GM18511 (cell line): ENCODE measurements at regions not wholly inside any gene's neighbourhood (a gene's known extent, or its start where the extent isn't known, plus 50 kb on each side); places are given as distances from the start of the nearest gene placed in this dataset.
"Not testable (repeated sequence)": the region's sequence is repeated elsewhere in the genome, so short reads cannot be mapped to it uniquely, and the experiment has no call there.

ENCODE experiments used
- ATAC-seq: cut with Tn5 transposase; IDR thresholded peaks from one replicate; pipeline ENCODE4 v1.9.1; 2021; ENCODE audit warnings: mild to moderate bottlenecking, moderate library complexity; ENCODE audit not compliant: unreplicated experiment

GRCh38 chr13:24617256-24618010 lies 62.8 kb upstream of the ATP12A start:
- ATAC-seq = no peak

- peak; percentile 84 for ATAC-seq
Observed at GRCh38 chr13:24618011-24618955, 61.9 kb upstream of the ATP12A start.

GRCh38 chr13:24619282-24619681 lies 60.9 kb upstream of the ATP12A start:
- ATAC-seq = no peak

- ATAC-seq = not testable (repeated sequence)
Observed at GRCh38 chr13:24622481-24623148, 57.6 kb upstream of the ATP12A start.

GRCh38 chr13:24623149-24623665 lies 57.0 kb upstream of the ATP12A start:
- no peak for ATAC-seq

GRCh38 chr13:24624363-24624762 lies 55.8 kb upstream of the ATP12A start:
- no peak for ATAC-seq

- no peak for ATAC-seq
Observed at GRCh38 chr13:24624801-24625231, 55.4 kb upstream of the ATP12A start.

- peak; percentile 72 for ATAC-seq
Observed at GRCh38 chr13:24625331-24625731, 54.9 kb upstream of the ATP12A start.

- ATAC-seq = peak; percentile 87
Observed at GRCh38 chr13:24625870-24626849, 54.0 kb upstream of the ATP12A start.

GRCh38 chr13:24627090-24627714 lies 53.0 kb upstream of the ATP12A start:
- no peak for ATAC-seq

- ATAC-seq = no peak
Observed at GRCh38 chr13:24627946-24628345, 52.3 kb upstream of the ATP12A start.

GRCh38 chr13:24629320-24629719 lies 50.9 kb upstream of the ATP12A start:
- no peak for ATAC-seq

GRCh38 chr13:24630121-24630520 lies 50.1 kb upstream of the ATP12A start:
- ATAC-seq = no peak
